ENCODE measurements at regions not wholly inside any gene's neighbourhood (a gene's known extent, or its start where the extent isn't known, plus 50 kb on each side); places are given as distances from the start of the nearest gene placed in this dataset.

GRCh38 chr9:107740088-107740980 lies 250.8 kb upstream of the KLF4 start:
- TF ChIP-seq CTCF (conservative IDR thresholded peaks at IDR 0.05), result no peak

GRCh38 chr9:107739601-107740082 lies 250.1 kb upstream of the KLF4 start:
- H3K27ac ChIP-seq, result peak overlapping the region; percentile 77
- TF ChIP-seq CTCF (conservative IDR thresholded peaks at IDR 0.05), result no peak

More at GRCh38 chr9:107740088-107740980, 250.8 kb upstream of the KLF4 start:
- H3K27ac ChIP-seq, result peak overlapping the region; percentile 77

- H3K27ac ChIP-seq, result peak overlapping the region; percentile 77
- TF ChIP-seq CTCF (conservative IDR thresholded peaks at IDR 0.05), result no peak
Observed at GRCh38 chr9:107738789-107739188, 249.2 kb upstream of the KLF4 start.

- TF ChIP-seq CTCF (conservative IDR thresholded peaks at IDR 0.05), result no peak
- H3K27ac ChIP-seq, result peak overlapping the region; percentile 77
Observed at GRCh38 chr9:107737987-107738743, 248.6 kb upstream of the KLF4 start.

GRCh38 chr9:107737610-107737986 lies 248.0 kb upstream of the KLF4 start:
- TF ChIP-seq CTCF (conservative IDR thresholded peaks at IDR 0.05), result no peak
- H3K27ac ChIP-seq, result peak overlapping the region; percentile 77

GRCh38 chr9:107735821-107736220 lies 246.3 kb upstream of the KLF4 start:
- H3K27ac ChIP-seq, result no peak overlapping the region; the same call in 1 of the 2 replicates
- no peak for TF ChIP-seq CTCF (conservative IDR thresholded peaks at IDR 0.05)
